GM12874 (cell line): ENCODE measurements at regions not wholly inside any gene's neighbourhood (a gene's known extent, or its start where the extent isn't known, plus 50 kb on each side); places are given as distances from the start of the nearest gene placed in this dataset.

Experiments used
- TF ChIP-seq, protein P1 (sequence below): IDR thresholded peaks from 2 replicates; pipeline ENCODE4 v1.5.1; 2011; ENCODE audit warnings: low read depth, mild to moderate bottlenecking, control low read depth, low read length, moderate library complexity; ENCODE audit not compliant: insufficient read depth

DNA sequence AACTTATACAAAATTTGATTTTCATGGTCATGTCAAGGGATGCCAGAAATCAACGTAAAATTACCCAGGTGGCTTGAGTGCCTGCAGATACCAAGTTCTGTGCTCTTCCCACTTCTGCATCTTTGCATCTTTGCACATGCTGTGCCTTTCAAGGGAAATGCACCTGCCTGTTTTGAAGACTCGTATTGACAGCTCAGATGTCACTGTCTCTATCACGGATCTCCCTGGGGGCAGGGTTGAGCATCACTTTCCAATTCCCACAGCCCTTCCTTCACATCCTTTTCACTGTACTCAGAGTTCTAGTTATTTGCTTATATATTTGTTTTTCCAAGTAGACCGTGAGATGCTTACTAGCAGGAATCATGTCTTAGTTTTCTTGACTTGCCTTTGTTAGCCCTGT, 274.2 kb downstream of the CDH26 start:
- TF ChIP-seq, protein P1, sequence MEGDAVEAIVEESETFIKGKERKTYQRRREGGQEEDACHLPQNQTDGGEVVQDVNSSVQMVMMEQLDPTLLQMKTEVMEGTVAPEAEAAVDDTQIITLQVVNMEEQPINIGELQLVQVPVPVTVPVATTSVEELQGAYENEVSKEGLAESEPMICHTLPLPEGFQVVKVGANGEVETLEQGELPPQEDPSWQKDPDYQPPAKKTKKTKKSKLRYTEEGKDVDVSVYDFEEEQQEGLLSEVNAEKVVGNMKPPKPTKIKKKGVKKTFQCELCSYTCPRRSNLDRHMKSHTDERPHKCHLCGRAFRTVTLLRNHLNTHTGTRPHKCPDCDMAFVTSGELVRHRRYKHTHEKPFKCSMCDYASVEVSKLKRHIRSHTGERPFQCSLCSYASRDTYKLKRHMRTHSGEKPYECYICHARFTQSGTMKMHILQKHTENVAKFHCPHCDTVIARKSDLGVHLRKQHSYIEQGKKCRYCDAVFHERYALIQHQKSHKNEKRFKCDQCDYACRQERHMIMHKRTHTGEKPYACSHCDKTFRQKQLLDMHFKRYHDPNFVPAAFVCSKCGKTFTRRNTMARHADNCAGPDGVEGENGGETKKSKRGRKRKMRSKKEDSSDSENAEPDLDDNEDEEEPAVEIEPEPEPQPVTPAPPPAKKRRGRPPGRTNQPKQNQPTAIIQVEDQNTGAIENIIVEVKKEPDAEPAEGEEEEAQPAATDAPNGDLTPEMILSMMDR = no peak

DNA sequence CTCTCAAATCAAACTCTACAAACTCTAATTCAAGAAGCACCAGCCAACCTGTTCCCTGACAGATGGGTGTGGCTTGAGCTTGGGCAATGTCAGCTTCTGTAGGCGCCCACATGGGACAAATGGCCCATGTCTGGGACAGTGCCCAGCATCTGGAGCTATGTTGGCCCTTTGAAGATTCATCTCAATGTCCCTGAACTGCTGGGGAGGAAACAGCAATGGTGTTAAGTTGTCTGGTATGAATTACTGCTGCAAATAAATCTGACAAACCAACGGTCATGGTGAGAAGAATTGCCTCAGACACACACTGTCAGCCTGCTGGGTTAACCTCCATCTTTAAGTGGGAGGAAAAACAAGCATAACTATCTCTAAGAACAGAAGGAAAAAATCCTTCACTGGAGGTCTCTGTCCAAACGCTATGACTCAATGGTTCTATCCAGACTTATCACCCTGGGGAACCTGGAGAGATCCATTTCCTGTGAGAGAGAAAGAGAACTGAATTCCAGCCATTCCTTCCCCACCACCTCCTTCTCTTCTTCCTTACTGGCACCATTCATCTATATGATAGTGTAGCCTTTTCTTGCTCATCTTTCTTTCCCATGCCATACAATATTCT, 274.9 kb downstream of the CDH26 start:
- TF ChIP-seq, protein P1 = no peak

DNA sequence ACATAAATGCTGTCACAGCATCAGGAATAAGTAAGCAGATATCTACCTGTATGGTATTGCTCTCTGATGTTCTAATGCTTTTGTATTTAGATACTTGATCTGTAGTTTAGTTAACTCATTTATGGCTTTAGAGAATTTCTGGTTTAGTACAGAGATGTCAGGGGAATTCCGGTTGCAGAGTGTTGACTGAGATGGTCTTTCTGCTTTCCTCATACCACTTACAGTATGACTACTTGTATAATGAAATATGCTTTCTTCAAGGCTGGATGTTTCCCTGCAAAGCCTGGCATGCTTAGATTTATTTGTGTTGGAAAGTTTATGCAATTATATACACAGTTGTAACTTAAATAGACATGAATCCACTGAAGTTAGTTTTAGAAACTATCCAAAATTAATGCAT, 278.4 kb downstream of the CDH26 start:
- TF ChIP-seq, protein P1 = no peak

DNA sequence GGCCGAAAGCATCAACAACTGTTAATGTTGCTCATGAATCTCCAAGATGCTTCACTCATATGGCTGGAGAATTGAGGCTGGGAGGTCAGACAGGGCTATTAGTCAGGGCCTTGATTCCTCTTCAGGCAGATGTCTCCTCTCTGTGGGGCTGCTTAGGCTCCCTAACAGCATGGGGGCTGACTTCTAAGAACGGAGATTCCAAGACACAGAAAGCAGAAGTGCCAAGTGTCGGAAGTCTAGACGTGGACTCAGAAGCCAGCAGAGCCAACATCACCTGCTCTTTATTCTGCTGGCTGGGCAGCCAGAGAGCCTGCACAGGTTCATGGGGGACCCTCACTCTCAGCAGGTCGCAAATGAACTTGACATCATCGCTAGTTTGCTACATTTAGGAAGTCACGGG, 279.8 kb downstream of the CDH26 start:
- TF ChIP-seq, protein P1 = no peak

DNA sequence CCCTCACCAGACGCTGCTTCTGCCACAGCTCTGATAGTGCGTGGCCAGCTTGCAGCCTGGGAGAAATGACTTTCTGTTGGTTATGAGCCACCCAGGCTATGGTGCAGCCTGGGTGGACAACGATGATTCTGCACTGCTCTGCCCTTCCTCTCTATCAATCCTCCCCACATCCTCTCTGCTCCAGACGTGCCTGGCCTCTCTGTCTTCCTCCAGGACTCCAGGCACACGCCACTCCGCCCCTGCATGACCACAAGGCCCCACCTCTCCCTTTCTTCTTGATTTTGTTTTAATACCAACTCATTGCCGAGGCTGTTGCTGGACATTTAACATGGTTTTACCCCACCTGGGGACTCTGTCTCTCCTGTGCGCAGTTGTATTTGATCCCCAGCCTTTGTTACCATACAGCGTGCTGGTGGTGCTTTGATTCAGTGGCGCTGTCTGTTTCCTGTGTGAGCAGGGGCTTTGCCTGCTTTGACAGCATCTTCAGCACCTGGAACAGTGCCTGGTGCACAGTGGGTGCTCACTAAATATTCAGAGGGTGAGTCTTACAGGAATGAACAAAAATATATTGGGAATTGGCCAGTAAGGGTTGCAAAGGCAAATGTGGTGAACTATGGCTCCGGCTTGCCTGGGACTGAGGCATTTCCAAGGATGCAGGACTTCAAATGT, 280.9 kb downstream of the CDH26 start:
- TF ChIP-seq, protein P1 = no peak

DNA sequence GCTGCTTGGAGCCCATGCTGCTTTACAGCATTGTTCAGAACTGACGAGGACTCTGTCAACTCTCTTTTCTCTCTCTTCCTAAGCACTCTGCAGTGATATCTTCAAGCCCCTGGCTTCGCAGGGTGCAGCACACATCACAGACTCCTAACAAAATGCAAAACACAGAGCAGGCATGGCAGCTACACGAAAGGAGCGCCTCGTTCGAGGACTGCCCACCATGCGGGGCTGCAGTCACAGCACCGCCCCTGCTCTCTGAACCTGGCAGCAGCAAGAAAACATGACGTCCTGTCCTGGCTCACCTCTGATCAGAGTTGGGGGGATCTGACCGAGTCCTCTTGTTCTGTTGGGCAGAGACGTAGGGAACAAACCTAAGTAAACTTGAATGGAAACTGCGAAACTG, 281.7 kb downstream of the CDH26 start:
- TF ChIP-seq, protein P1 = no peak

DNA sequence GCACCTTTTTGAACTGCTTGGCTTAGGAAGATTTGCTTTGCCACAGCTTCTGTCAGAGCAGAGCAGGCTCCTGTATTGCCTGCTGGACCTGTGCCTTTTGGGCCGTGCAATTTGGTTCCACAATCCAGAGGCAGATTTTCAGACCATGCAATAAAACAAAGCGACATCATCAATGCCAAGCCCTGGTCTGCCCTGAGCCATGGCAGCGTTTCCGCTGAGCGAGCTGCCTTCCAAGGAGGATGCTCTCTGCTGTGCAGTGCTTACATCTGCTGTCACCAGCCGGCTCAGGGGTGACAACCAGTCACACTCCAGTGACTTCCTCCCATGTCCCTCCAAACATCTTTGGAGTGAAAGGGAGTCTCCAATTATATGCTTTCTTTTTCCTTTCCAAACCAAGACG, 282.2 kb downstream of the CDH26 start:
- TF ChIP-seq, protein P1 = no peak
